ENCODE measurements at regions not wholly inside any gene's neighbourhood (a gene's known extent, or its start where the extent isn't known, plus 50 kb on each side); places are given as distances from the start of the nearest gene placed in this dataset.

DNA sequence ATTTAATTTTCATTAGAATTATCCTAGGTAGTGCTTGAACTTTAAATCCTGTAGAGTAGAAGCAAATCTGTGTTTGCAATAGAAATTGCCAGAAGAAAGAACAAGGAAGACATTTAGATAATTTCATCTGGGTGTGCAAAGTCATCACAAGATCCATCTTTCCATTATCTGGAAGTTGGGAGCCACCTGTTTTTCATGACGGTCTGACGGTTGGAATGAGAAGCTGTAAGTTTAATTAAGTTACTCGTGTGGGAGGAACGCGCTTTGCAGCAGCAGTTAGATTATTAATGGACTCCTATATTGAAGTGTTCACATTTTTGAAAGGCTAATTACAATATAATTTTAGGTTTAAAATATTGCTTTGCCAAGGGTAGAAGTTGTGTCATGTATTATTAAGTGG, 69.9 kb upstream of the PARD3B start:
- no peaks in the 10 kb centered on the region for H3K79me2 ChIP-seq (ENCODE audit: insufficient read depth, low read length)
- H2AFZ ChIP-seq (ENCODE audit: low read length): no peak overlapping the region
- in situ Hi-C loops (cut with HindIII; ENCODE audit: extremely low pct_ligation_motif_present, low pct_unique_long_range_greater_than_20kb): no loop called here
- no peaks in the 10 kb centered on the region for H3K9me3 ChIP-seq (ENCODE audit: low read length)
- no peak overlapping the region for H3K9ac ChIP-seq (ENCODE audit: insufficient read depth, low read depth, low read length)
- TF ChIP-seq FOSL2 (CRISPR knock-in tag; IDR thresholded peaks at IDR 0.05) (no peak), IKZF1 (IDR thresholded peaks at IDR 0.05) (no peak)
- no peak for ATAC-seq
- no peak overlapping the region for H3K4me2 ChIP-seq (ENCODE audit: low read depth, low read length)
- H3K27me3 ChIP-seq (ENCODE audit: control insufficient read depth in 1 of 2, insufficient read depth in 2 of 2, low read length in 2 of 2): no peaks in the 10 kb centered on the region
- intact Hi-C loops (cut with micrococcal nuclease; ENCODE audit: unreplicated experiment): no loop called here
- H3K36me3 ChIP-seq (replicated peaks in 1 of 2; ENCODE audit: control insufficient read depth in 1 of 2, insufficient read depth in 2 of 2, low read length in 2 of 2): no peaks in the 10 kb centered on the region
- H3K27ac ChIP-seq (ENCODE audit: extremely low read length, insufficient read depth, low read length): no peak overlapping the region
- POLR2A ChIA-PET: no interaction called here
- FAIRE-seq: no peak
- CTCF ChIA-PET (ENCODE audit: low intra/inter-chr PET ratio, low total read pairs): no interaction called here
- H4K20me1 ChIP-seq (ENCODE audit: insufficient read depth, low read length): no peaks in the 10 kb centered on the region
- no peaks in the 10 kb centered on the region for H3K4me1 ChIP-seq (ENCODE audit: insufficient read depth, low read length)
- H3K4me3 ChIP-seq (replicated peaks in 1 of 3; ENCODE audit: insufficient read depth in 1 of 3, low read depth in 2 of 3, low read length in 3 of 3): no peak overlapping the region
- no peak for DNase-seq (ENCODE audit: low spot score)
- WGBS (ENCODE audit: low lambda C conversion rate): 78% methylated on average over 5 of the region's 5 CpGs
- BruUV-seq (replicated peaks): no TSS peak

DNA sequence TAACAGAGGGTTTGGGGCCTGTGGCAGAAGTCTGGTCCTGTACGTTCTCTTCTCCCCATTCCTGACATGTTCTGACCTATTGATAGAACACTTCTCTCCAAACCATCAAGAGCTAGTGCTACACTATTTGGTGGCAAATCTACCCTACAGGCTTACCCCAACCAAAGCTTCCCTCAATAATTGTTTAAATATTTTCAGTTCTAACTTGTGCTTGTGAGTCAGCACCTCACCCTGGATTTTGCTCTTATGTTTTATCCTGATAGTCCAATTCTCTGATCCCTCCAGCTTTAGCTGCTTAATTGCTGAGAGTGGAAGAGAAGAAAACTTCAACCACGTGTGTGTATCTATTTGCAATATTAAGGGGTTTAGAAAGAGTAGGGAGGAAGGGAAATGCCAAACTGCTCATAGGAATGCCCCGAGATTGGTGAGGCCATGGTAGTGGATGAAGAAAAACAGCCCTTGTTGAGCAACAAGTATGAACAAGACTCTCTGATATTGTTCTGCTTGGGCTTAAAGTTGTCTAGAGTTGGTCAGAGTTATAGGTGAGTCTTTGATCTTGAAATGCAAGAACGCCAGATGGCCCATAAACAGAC, 67.8 kb upstream of the PARD3B start:
- in situ Hi-C loops (cut with HindIII; ENCODE audit: extremely low pct_ligation_motif_present, low pct_unique_long_range_greater_than_20kb): no loop called here
- ChIA-PET POLR2A (no interaction called here), CTCF (ENCODE audit: low intra/inter-chr PET ratio, low total read pairs) (no interaction called here)
- no peak overlapping the region for H3K4me2 ChIP-seq (ENCODE audit: low read depth, low read length)
- no peak overlapping the region for H3K9ac ChIP-seq (ENCODE audit: insufficient read depth, low read depth, low read length)
- H4K20me1 ChIP-seq (ENCODE audit: insufficient read depth, low read length): no peaks in the 10 kb centered on the region
- no peak for ATAC-seq
- BruUV-seq (replicated peaks): no TSS peak
- intact Hi-C loops (cut with micrococcal nuclease; ENCODE audit: unreplicated experiment): no loop called here
- no peak for DNase-seq (ENCODE audit: low spot score)
- H3K9me3 ChIP-seq (ENCODE audit: low read length): no peaks in the 10 kb centered on the region
- no peak overlapping the region for H2AFZ ChIP-seq (ENCODE audit: low read length)
- no peak overlapping the region for H3K27ac ChIP-seq (ENCODE audit: extremely low read length, insufficient read depth, low read length)
- H3K36me3 ChIP-seq (replicated peaks in 1 of 2; ENCODE audit: control insufficient read depth in 1 of 2, insufficient read depth in 2 of 2, low read length in 2 of 2): no peaks in the 10 kb centered on the region
- no peak for FAIRE-seq
- H3K4me3 ChIP-seq (replicated peaks in 1 of 3; ENCODE audit: insufficient read depth in 1 of 3, low read depth in 2 of 3, low read length in 3 of 3): no peak overlapping the region
- 29% methylated on average over 4 of the region's 4 CpGs for WGBS (ENCODE audit: low lambda C conversion rate)
- TF ChIP-seq ZMYM4 (CRISPR knock-in tag; IDR thresholded peaks at IDR 0.05): no peak
- TF ChIP-seq PHB2 (IDR thresholded peaks at IDR 0.05; ENCODE audit: partially characterized antibody): no peak
- no peak for TF ChIP-seq ZNF644 (CRISPR knock-in tag; IDR thresholded peaks at IDR 0.05; ENCODE audit: low read depth)
- no peak for TF ChIP-seq MEIS2 (CRISPR knock-in tag; IDR thresholded peaks at IDR 0.05)
- no peaks in the 10 kb centered on the region for H3K4me1 ChIP-seq (ENCODE audit: insufficient read depth, low read length)
- H3K79me2 ChIP-seq (ENCODE audit: insufficient read depth, low read length): no peaks in the 10 kb centered on the region
- H3K27me3 ChIP-seq (ENCODE audit: control insufficient read depth in 1 of 2, insufficient read depth in 2 of 2, low read length in 2 of 2): no peaks in the 10 kb centered on the region
